Keratinocyte (primary cell): ENCODE measurements at regions not wholly inside any gene's neighbourhood (a gene's known extent, or its start where the extent isn't known, plus 50 kb on each side); places are given as distances from the start of the nearest gene placed in this dataset.

Source experiments
- DNase-seq: peaks from one replicate; pipeline ENCODE4 v3.0.0-alpha.2; 2011; ENCODE audit warnings: low read depth, missing footprints, low spot score
- FAIRE-seq: peaks from 2 replicates; lab custom pipeline; 2011; peaks lifted over from hg19 to GRCh38; lab: Jason Lieb, UNC
- H2AFZ ChIP-seq: 2 replicates; pipeline ENCODE4 v1.6.0; 2012; ENCODE audit warnings: low read length, control low read depth, inconsistent platforms; ENCODE audit not compliant: control insufficient read depth
- H3K27ac ChIP-seq: 2 replicates; pipeline ENCODE4 v1.5.1; 2011; ENCODE audit warnings: low read length; ENCODE audit not compliant: control insufficient read depth, insufficient read depth
- H3K27me3 ChIP-seq: 3 replicates; pipeline ENCODE4 v1.6.0; 2011; ENCODE audit warnings: low read length; ENCODE audit not compliant: control insufficient read depth, insufficient read depth; ENCODE audit errors: extremely low read depth
- H3K36me3 ChIP-seq, 2 experiments: 2 replicates in 1 of 2; 3 replicates in 1 of 2; pipeline ENCODE4 v1.5.1; 2011; ENCODE audit warnings: low read length in 2 of 2, mild to moderate bottlenecking in 1 of 2; ENCODE audit not compliant: control insufficient read depth in 2 of 2, insufficient read depth in 2 of 2; ENCODE audit errors: extremely low read depth in 1 of 2
- H3K4me1 ChIP-seq: 3 replicates; pipeline ENCODE4 v1.5.1; 2011; ENCODE audit warnings: low read length; ENCODE audit not compliant: control insufficient read depth, insufficient read depth; ENCODE audit errors: extremely low read depth
- H3K4me2 ChIP-seq: 3 replicates; pipeline ENCODE4 v1.6.0; 2011; ENCODE audit warnings: low read depth, low read length; ENCODE audit not compliant: control insufficient read depth, insufficient read depth; ENCODE audit errors: extremely low read depth
- H3K4me3 ChIP-seq, 3 experiments: fragments of 200-600 bp in 1 of 3; sonication (generic) in 1 of 3; 2 replicates in 2 of 3; 3 replicates in 1 of 3; pipeline ENCODE4 v1.5.1; 2011 to 2016; ENCODE audit warnings: low read length in 3 of 3, mild to moderate bottlenecking in 3 of 3, control low read depth in 2 of 3, inconsistent platforms in 1 of 3, low read depth in 1 of 3, mixed read lengths in 1 of 3, mixed run types in 1 of 3, moderate library complexity in 1 of 3; ENCODE audit not compliant: control insufficient read depth in 2 of 3, insufficient read depth in 2 of 3; ENCODE audit errors: extremely low read depth in 1 of 3
- H3K79me2 ChIP-seq: 2 replicates; pipeline ENCODE4 v1.6.0; 2012; ENCODE audit warnings: low read length; ENCODE audit not compliant: control insufficient read depth, insufficient read depth
- H3K9ac ChIP-seq: 3 replicates; pipeline ENCODE4 v1.6.0; 2011; ENCODE audit warnings: low read length; ENCODE audit not compliant: control insufficient read depth, insufficient read depth; ENCODE audit errors: extremely low read depth
- H3K9me1 ChIP-seq: 3 replicates; pipeline ENCODE4 v1.6.0; 2011; ENCODE audit warnings: low read length; ENCODE audit not compliant: control insufficient read depth, insufficient read depth; ENCODE audit errors: extremely low read depth
- H3K9me3 ChIP-seq: 2 replicates; pipeline ENCODE4 v1.5.1; 2012; ENCODE audit warnings: low read depth, low read length; ENCODE audit not compliant: control insufficient read depth
- H4K20me1 ChIP-seq: 3 replicates; pipeline ENCODE4 v1.6.0; 2011; ENCODE audit warnings: low read length; ENCODE audit not compliant: control insufficient read depth, insufficient read depth; ENCODE audit errors: extremely low read depth
- CTCF ChIP-seq, 3 experiments: IDR thresholded peaks in 1 of 3; conservative IDR thresholded peaks in 1 of 3; optimal IDR thresholded peaks in 1 of 3; 2 replicates in 2 of 3; 3 replicates in 1 of 3; pipeline versions ENCODE3 to v1.5.1; 2011; ENCODE audit warnings: low read length in 3 of 3, mild to moderate bottlenecking in 3 of 3, moderate library complexity in 2 of 3, control low read depth in 1 of 3, inconsistent platforms in 1 of 3; ENCODE audit not compliant: insufficient read depth in 2 of 3; ENCODE audit errors: extremely low read depth in 1 of 3
- EZH2 ChIP-seq: IDR thresholded peaks from one replicate; pipeline ENCODE4 v1.6.1; 2012; ENCODE audit warnings: inconsistent platforms, mild to moderate bottlenecking, low read length, moderate library complexity
- dilution Hi-C: fragments of 300-500 bp; cut with MboI; formaldehyde crosslinking; loops from one replicate; pipeline ENCODE4 v1.7.0; 2020; ENCODE audit warnings: low sequenced_read_pairs; ENCODE audit not compliant: extremely low pct_ligation_motif_present

GRCh38 chr21:16108561-16109075, 378.8 kb downstream of the USP25 start:
- H3K27ac ChIP-seq = no peak overlapping the region
- FAIRE-seq = no peak
- no peaks in the 10 kb centered on the region for H4K20me1 ChIP-seq
- no peaks in the 10 kb centered on the region for H3K36me3 ChIP-seq
- H2AFZ ChIP-seq = no peak overlapping the region
- no peaks in the 10 kb centered on the region for H3K9me1 ChIP-seq
- no peaks in the 10 kb centered on the region for H3K4me1 ChIP-seq
- H3K4me3 ChIP-seq = no peak overlapping the region
- no peak overlapping the region for H3K9ac ChIP-seq
- no peak for TF ChIP-seq CTCF (optimal IDR thresholded peaks at IDR 0.05 in 1 of 3, IDR thresholded peaks at IDR 0.05 in 1 of 3, conservative IDR thresholded peaks at IDR 0.05 in 1 of 3; ENCODE audit: extremely low read depth in 1 of 3, insufficient read depth in 2 of 3, low read length in 3 of 3)
- TF ChIP-seq EZH2 = no peak
- H3K27me3 ChIP-seq = no peaks in the 10 kb centered on the region
- H3K4me2 ChIP-seq = no peak overlapping the region
- H3K79me2 ChIP-seq = no peaks in the 10 kb centered on the region
- dilution Hi-C loops = no loop called here
- no peak for DNase-seq
- no peaks in the 10 kb centered on the region for H3K9me3 ChIP-seq

- no peak overlapping the region for H3K4me2 ChIP-seq
- no peaks in the 10 kb centered on the region for H3K36me3 ChIP-seq
- H3K27ac ChIP-seq = no peak overlapping the region
- H3K27me3 ChIP-seq = no peaks in the 10 kb centered on the region
- H2AFZ ChIP-seq = no peak overlapping the region
- H3K79me2 ChIP-seq = no peaks in the 10 kb centered on the region
- H3K9me1 ChIP-seq = no peaks in the 10 kb centered on the region
- FAIRE-seq (no peak), DNase-seq (no peak)
- H4K20me1 ChIP-seq = no peaks in the 10 kb centered on the region
- no peak overlapping the region for H3K9ac ChIP-seq
- no peak for TF ChIP-seq CTCF (optimal IDR thresholded peaks at IDR 0.05 in 1 of 3, IDR thresholded peaks at IDR 0.05 in 1 of 3, conservative IDR thresholded peaks at IDR 0.05 in 1 of 3; ENCODE audit: extremely low read depth in 1 of 3, insufficient read depth in 2 of 3, low read length in 3 of 3)
- no peak for TF ChIP-seq EZH2
- no peak overlapping the region for H3K4me3 ChIP-seq
- H3K9me3 ChIP-seq = no peaks in the 10 kb centered on the region
- dilution Hi-C loops = no loop called here
- no peaks in the 10 kb centered on the region for H3K4me1 ChIP-seq
Measured at GRCh38 chr21:16113052-16113715, 383.4 kb downstream of the USP25 start.
